Osteoblast (primary cell): ENCODE measurements at regions not wholly inside any gene's neighbourhood (a gene's known extent, or its start where the extent isn't known, plus 50 kb on each side); places are given as distances from the start of the nearest gene placed in this dataset.

Experiments used
- DNase-seq: peaks from one replicate; pipeline ENCODE4 v3.0.0; 2011; ENCODE audit warnings: low spot score, mixed read lengths; ENCODE audit not compliant: insufficient read length; ENCODE audit errors: missing footprints
- H2AFZ ChIP-seq: 2 replicates; pipeline ENCODE4 v1.6.0; 2011; ENCODE audit warnings: mild to moderate bottlenecking, low read length
- H3K27ac ChIP-seq: 2 replicates; pipeline ENCODE4 v1.5.1; 2011; ENCODE audit warnings: mild to moderate bottlenecking, low read depth, low read length, moderate library complexity
- H3K27me3 ChIP-seq: 2 replicates; pipeline ENCODE4 v1.6.0; 2012; ENCODE audit warnings: mild to moderate bottlenecking, control low read depth, inconsistent platforms, low read length, moderate library complexity; ENCODE audit not compliant: insufficient read depth
- H3K36me3 ChIP-seq: 2 replicates; pipeline ENCODE4 v1.5.1; 2011; ENCODE audit warnings: mild to moderate bottlenecking, low read length, control low read depth, moderate library complexity; ENCODE audit not compliant: insufficient read depth
- H3K4me1 ChIP-seq: 2 replicates; pipeline ENCODE4 v1.5.1; 2011; ENCODE audit warnings: mild to moderate bottlenecking, low read length, control low read depth, moderate library complexity; ENCODE audit not compliant: insufficient read depth
- H3K4me2 ChIP-seq: 2 replicates; pipeline ENCODE4 v1.6.0; 2011; ENCODE audit warnings: mild to moderate bottlenecking, low read length; ENCODE audit not compliant: insufficient read depth
- H3K4me3 ChIP-seq: fragments of 200-600 bp; sonication (generic); 3 replicates; pipeline ENCODE4 v1.5.1; 2012; ENCODE audit warnings: mild to moderate bottlenecking, low read length, inconsistent platforms; ENCODE audit not compliant: insufficient read depth
- H3K79me2 ChIP-seq: 2 replicates; pipeline ENCODE4 v1.6.0; 2012; ENCODE audit warnings: mild to moderate bottlenecking, low read length, control low read depth, inconsistent platforms; ENCODE audit not compliant: insufficient read depth
- H3K9me3 ChIP-seq: 2 replicates; pipeline ENCODE4 v1.5.1; 2011; ENCODE audit warnings: low read depth, low read length, control low read depth
- H4K20me1 ChIP-seq: 2 replicates; pipeline ENCODE4 v1.6.0; 2012; ENCODE audit warnings: mild to moderate bottlenecking, low read length, control low read depth; ENCODE audit not compliant: insufficient read depth
- TF ChIP-seq, protein P1 (sequence below): IDR thresholded peaks from 2 replicates; pipeline ENCODE4 v1.5.1; 2011; ENCODE audit warnings: mild to moderate bottlenecking, low read depth, low read length, moderate library complexity; ENCODE audit errors: extremely low read depth

- Histone ChIP-seq H3K27me3 (no peaks in the 10 kb centered on the region), H3K79me2 (no peaks in the 10 kb centered on the region), H4K20me1 (no peaks in the 10 kb centered on the region), H3K4me2 (no peak overlapping the region), H3K27ac (no peak overlapping the region), H3K36me3 (no peaks in the 10 kb centered on the region), H2AFZ (no peak overlapping the region), H3K4me1 (no peaks in the 10 kb centered on the region), H3K4me3 (no peak overlapping the region), H3K9me3 (no peaks in the 10 kb centered on the region)
- TF ChIP-seq, protein P1, sequence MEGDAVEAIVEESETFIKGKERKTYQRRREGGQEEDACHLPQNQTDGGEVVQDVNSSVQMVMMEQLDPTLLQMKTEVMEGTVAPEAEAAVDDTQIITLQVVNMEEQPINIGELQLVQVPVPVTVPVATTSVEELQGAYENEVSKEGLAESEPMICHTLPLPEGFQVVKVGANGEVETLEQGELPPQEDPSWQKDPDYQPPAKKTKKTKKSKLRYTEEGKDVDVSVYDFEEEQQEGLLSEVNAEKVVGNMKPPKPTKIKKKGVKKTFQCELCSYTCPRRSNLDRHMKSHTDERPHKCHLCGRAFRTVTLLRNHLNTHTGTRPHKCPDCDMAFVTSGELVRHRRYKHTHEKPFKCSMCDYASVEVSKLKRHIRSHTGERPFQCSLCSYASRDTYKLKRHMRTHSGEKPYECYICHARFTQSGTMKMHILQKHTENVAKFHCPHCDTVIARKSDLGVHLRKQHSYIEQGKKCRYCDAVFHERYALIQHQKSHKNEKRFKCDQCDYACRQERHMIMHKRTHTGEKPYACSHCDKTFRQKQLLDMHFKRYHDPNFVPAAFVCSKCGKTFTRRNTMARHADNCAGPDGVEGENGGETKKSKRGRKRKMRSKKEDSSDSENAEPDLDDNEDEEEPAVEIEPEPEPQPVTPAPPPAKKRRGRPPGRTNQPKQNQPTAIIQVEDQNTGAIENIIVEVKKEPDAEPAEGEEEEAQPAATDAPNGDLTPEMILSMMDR, result no peak
- no peak for DNase-seq
Observed at GRCh38 chr1:103901072-103901471, 151.4 kb downstream of the AMY1C start.

DNA sequence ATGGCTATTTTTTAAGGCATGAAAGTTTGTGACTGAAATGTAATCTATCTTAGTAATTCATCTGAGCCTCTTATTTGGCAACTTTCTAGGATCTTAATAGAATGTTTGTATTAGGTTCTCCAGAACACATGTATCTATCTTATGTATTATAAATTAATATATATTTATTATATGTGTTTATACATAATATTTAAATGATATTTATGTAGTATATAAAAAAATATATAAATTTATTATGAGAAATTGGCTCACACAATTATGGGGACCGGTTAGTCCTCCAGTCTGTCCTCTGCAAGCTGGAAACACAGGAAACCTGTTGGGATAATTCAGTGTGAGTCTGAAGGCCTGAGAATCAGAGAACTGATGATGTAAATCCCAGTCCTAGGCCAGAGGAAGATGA lies 155.7 kb downstream of the AMY1C start:
- no peaks in the 10 kb centered on the region for H3K27me3 ChIP-seq
- no peaks in the 10 kb centered on the region for H4K20me1 ChIP-seq
- H3K79me2 ChIP-seq, result no peaks in the 10 kb centered on the region
- H3K36me3 ChIP-seq, result no peaks in the 10 kb centered on the region
- H3K4me3 ChIP-seq, result no peak overlapping the region
- H3K4me2 ChIP-seq, result no peak overlapping the region
- H3K27ac ChIP-seq, result no peak overlapping the region
- no peak overlapping the region for H2AFZ ChIP-seq
- DNase-seq, result no peak
- no peaks in the 10 kb centered on the region for H3K4me1 ChIP-seq
- TF ChIP-seq, protein P1, result no peak
- H3K9me3 ChIP-seq, result no peaks in the 10 kb centered on the region

GRCh38 chr1:103911450-103911849 lies 161.8 kb downstream of the AMY1C start:
- no peaks in the 10 kb centered on the region for H3K4me1 ChIP-seq
- no peaks in the 10 kb centered on the region for H3K79me2 ChIP-seq
- no peaks in the 10 kb centered on the region for H3K27me3 ChIP-seq
- no peak overlapping the region for H3K27ac ChIP-seq
- H3K4me3 ChIP-seq, result no peak overlapping the region
- no peak overlapping the region for H2AFZ ChIP-seq
- TF ChIP-seq, protein P1, result no peak
- H4K20me1 ChIP-seq, result no peaks in the 10 kb centered on the region
- no peaks in the 10 kb centered on the region for H3K9me3 ChIP-seq
- no peak overlapping the region for H3K4me2 ChIP-seq
- no peaks in the 10 kb centered on the region for H3K36me3 ChIP-seq
- no peak for DNase-seq

GRCh38 chr1:103917795-103918194 lies 168.1 kb downstream of the AMY1C start:
- H3K4me2 ChIP-seq, result no peak overlapping the region
- no peak for DNase-seq
- TF ChIP-seq, protein P1, result no peak

More at GRCh38 chr1:103917795-103918194, 168.1 kb downstream of the AMY1C start:
- no peaks in the 10 kb centered on the region for H3K79me2 ChIP-seq
- no peaks in the 10 kb centered on the region for H3K9me3 ChIP-seq
- no peaks in the 10 kb centered on the region for H3K36me3 ChIP-seq
- H3K27me3 ChIP-seq, result no peaks in the 10 kb centered on the region
- no peak overlapping the region for H2AFZ ChIP-seq
- H3K27ac ChIP-seq, result no peak overlapping the region
- H3K4me3 ChIP-seq, result no peak overlapping the region
- H3K4me1 ChIP-seq, result no peaks in the 10 kb centered on the region
- H4K20me1 ChIP-seq, result no peaks in the 10 kb centered on the region
